HCT116 (cell line): ENCODE measurements at regions not wholly inside any gene's neighbourhood (a gene's known extent, or its start where the extent isn't known, plus 50 kb on each side); places are given as distances from the start of the nearest gene placed in this dataset.

Source experiments
- ATAC-seq: fragments of 200-7000 bp; cut with Tn5 transposase; 2 replicates; pipeline ENCODE4 v1.9.1; 2020; ENCODE audit warnings: mild to moderate bottlenecking, moderate library complexity
- BruUV-seq: library from RNA; stranded (reverse); fragments of 400-500 nt; replicated peaks from 2 replicates; lab custom pipeline; 2021; lab: Mats Ljungman, UMichigan
- CTCF ChIA-PET: fragments of 300-600 bp; sonication (Branson Sonifier 250); formaldehyde crosslinking; loops from one replicate; lab custom pipeline; 2021; ENCODE audit warnings: antibody characterized with exemption; lab: Charles Lee
- POLR2A ChIA-PET: fragments of 300-600, 350-600 bp; sonication (Branson Sonifier 250); formaldehyde crosslinking; loops from one replicate; lab custom pipeline; 2021; ENCODE audit warnings: antibody characterized with exemption; lab: Charles Lee
- RAD21 ChIA-PET, 2 experiments: fragments of 300-600 bp; sonication (Branson Sonifier 250); formaldehyde crosslinking; loops; one replicate each; lab custom pipeline; 2023; ENCODE audit warnings: low total read pairs in 2 of 2; ENCODE audit not compliant: uncharacterized antibody in 2 of 2, unreplicated experiment in 2 of 2, low non-redundant PET in 1 of 2; lab: Charles Lee
- DNase-seq: peaks from one replicate; pipeline ENCODE4 v3.0.0-alpha.2; 2010; ENCODE audit warnings: low read depth, low spot score
- H2AFZ ChIP-seq: fragments of 200-600 bp; shearing (Covaris generic), sonication (generic); 2 replicates; pipeline ENCODE4 v1.6.1; 2017; ENCODE audit warnings: low read depth, mixed run types, mixed read lengths, antibody characterized with exemption, low read length; ENCODE audit not compliant: poor library complexity, severe bottlenecking
- H3K27ac ChIP-seq: 2 replicates; pipeline ENCODE4 v1.5.1; 2012; ENCODE audit warnings: low read depth, low read length
- H3K27me3 ChIP-seq: fragments of 200-600 bp; sonication (generic); 2 replicates; pipeline ENCODE4 v1.6.1; 2016; ENCODE audit warnings: mixed run types, low read length, mixed read lengths; ENCODE audit not compliant: insufficient read depth
- H3K36me3 ChIP-seq, 2 experiments: fragments of 200-500 bp in 1 of 2; fragments of 200-600 bp in 1 of 2; sonication (Bioruptor generic) in 1 of 2; sonication (generic) in 1 of 2; 2 replicates each; pipeline versions ENCODE4 v1.5.1 to v1.6.1; 2014 to 2016; ENCODE audit warnings: low read length in 2 of 2, inconsistent platforms in 1 of 2, mixed read lengths in 1 of 2, mixed run types in 1 of 2; ENCODE audit not compliant: insufficient read depth in 2 of 2, control insufficient read depth in 1 of 2
- H3K4me1 ChIP-seq, 2 experiments: fragments of 200-600 bp in 1 of 2; sonication (generic) in 1 of 2; 2 replicates each; pipeline versions ENCODE4 v1.5.1 to v1.6.1; 2012 to 2017; ENCODE audit warnings: low read length in 2 of 2, inconsistent platforms in 1 of 2, mild to moderate bottlenecking in 1 of 2, mixed read lengths in 1 of 2, mixed run types in 1 of 2, moderate library complexity in 1 of 2; ENCODE audit not compliant: insufficient read depth in 2 of 2, control insufficient read depth in 1 of 2
- H3K4me2 ChIP-seq: fragments of 200-600 bp; sonication (generic); 2 replicates; pipeline ENCODE4 v1.6.1; 2017; ENCODE audit warnings: mixed run types, low read length, mixed read lengths
- H3K4me3 ChIP-seq, 2 experiments: fragments of 200-600 bp in 1 of 2; sonication (generic) in 1 of 2; replicated peaks in 1 of 2; 2 replicates each; pipeline ENCODE4 v1.5.1; 2011 to 2016; ENCODE audit warnings: low read length in 2 of 2, control low read depth in 1 of 2, low read depth in 1 of 2, mild to moderate bottlenecking in 1 of 2, mixed read lengths in 1 of 2, mixed run types in 1 of 2
- H3K79me2 ChIP-seq: fragments of 200-600 bp; sonication (generic); 2 replicates; pipeline ENCODE4 v1.6.1; 2017; ENCODE audit warnings: mild to moderate bottlenecking, mixed run types, low read length, moderate library complexity, mixed read lengths; ENCODE audit not compliant: insufficient read depth
- H3K9ac ChIP-seq: fragments of 200-600 bp; sonication (generic); 2 replicates; pipeline ENCODE4 v1.6.1; 2016; ENCODE audit warnings: low read length, mixed read lengths
- H3K9me2 ChIP-seq: fragments of 200-600 bp; sonication (generic), shearing (Covaris generic); 2 replicates; pipeline ENCODE4 v1.6.1; 2017; ENCODE audit warnings: mixed run types, mild to moderate bottlenecking, moderate library complexity; ENCODE audit not compliant: insufficient read depth
- H3K9me3 ChIP-seq, 2 experiments: fragments of 200-500 bp in 1 of 2; fragments of 200-600 bp in 1 of 2; sonication (Bioruptor generic) in 1 of 2; sonication (generic) in 1 of 2; 2 replicates each; pipeline ENCODE4 v1.6.1; 2014 to 2017; ENCODE audit warnings: low read length in 2 of 2, mixed read lengths in 2 of 2, inconsistent platforms in 1 of 2, low read depth in 1 of 2, mild to moderate bottlenecking in 1 of 2, mixed run types in 1 of 2, moderate library complexity in 1 of 2; ENCODE audit not compliant: control insufficient read depth in 1 of 2, insufficient read depth in 1 of 2
- H4K20me1 ChIP-seq: fragments of 200-600 bp; sonication (generic), shearing (Covaris generic); 2 replicates; pipeline ENCODE4 v1.6.1; 2017; ENCODE audit warnings: mixed run types, mild to moderate bottlenecking, moderate library complexity; ENCODE audit not compliant: insufficient read depth
- CBX3 ChIP-seq: IDR thresholded peaks from 2 replicates; pipeline ENCODE4 v1.6.1; 2012; ENCODE audit warnings: low read depth
- CEBPB ChIP-seq: IDR thresholded peaks from 2 replicates; pipeline ENCODE4 v1.6.1; 2012; ENCODE audit warnings: low read depth
- EGR1 ChIP-seq: IDR thresholded peaks from 2 replicates; pipeline ENCODE4 v1.6.1; 2012; ENCODE audit warnings: low read depth
- EZH2 ChIP-seq: fragments of 200-600 bp; sonication (generic); IDR thresholded peaks from 2 replicates; pipeline ENCODE4 v1.6.1; 2017; ENCODE audit warnings: antibody characterized with exemption, mixed run types
- FOSL1 ChIP-seq: IDR thresholded peaks from 2 replicates; pipeline ENCODE4 v1.6.1; 2012; ENCODE audit warnings: low read depth
- MAX ChIP-seq: IDR thresholded peaks from 2 replicates; pipeline ENCODE4 v1.6.1; 2012
- POLR2A ChIP-seq: IDR thresholded peaks from 2 replicates; pipeline ENCODE4 v1.7.0; 2011; ENCODE audit warnings: borderline replicate concordance; ENCODE audit not compliant: insufficient read depth, insufficient read length; ENCODE audit errors: extremely low read depth
- POLR2AphosphoS5 ChIP-seq: IDR thresholded peaks from 2 replicates; pipeline ENCODE4 v1.6.1; 2011; ENCODE audit warnings: mild to moderate bottlenecking, low read depth, low read length, moderate library complexity
- RAD21 ChIP-seq: IDR thresholded peaks from 2 replicates; pipeline ENCODE4 v1.6.1; 2012; ENCODE audit warnings: low read depth, mild to moderate bottlenecking
- SIN3A ChIP-seq: IDR thresholded peaks from 2 replicates; pipeline ENCODE4 v1.6.1; 2012; ENCODE audit warnings: low read depth
- TCF7L2 ChIP-seq: IDR thresholded peaks from 2 replicates; pipeline ENCODE4 v1.7.0; 2011; ENCODE audit warnings: borderline replicate concordance, inconsistent platforms; ENCODE audit not compliant: insufficient read depth, insufficient read length; ENCODE audit errors: extremely low read depth
- YY1 ChIP-seq: IDR thresholded peaks from 2 replicates; pipeline ENCODE4 v1.6.1; 2011; ENCODE audit warnings: low read length, low read depth, moderate library complexity, mild to moderate bottlenecking; ENCODE audit not compliant: insufficient replicate concordance; ENCODE audit errors: extremely low read depth
- ZBTB33 ChIP-seq: IDR thresholded peaks from 2 replicates; pipeline ENCODE4 v1.6.1; 2011; ENCODE audit warnings: mild to moderate bottlenecking, low read length, moderate library complexity; ENCODE audit not compliant: insufficient replicate concordance; ENCODE audit errors: extremely low read depth
- intact Hi-C: fragments of 100-400 bp; cut with micrococcal nuclease; formaldehyde crosslinking; loops from 2 replicates; pipeline ENCODE4 v1.10.0; 2022

GRCh38 chr16:87080571-87081167 lies 236.5 kb downstream of the C16orf95 start:
- ChIA-PET CTCF (interaction anchor here (1.0 to 6.9 kb wide), 2 partner anchors 18 kb away, joined by 4 to 56 read pairs; no protein-coding TSS in a partner anchor), RAD21 (no interaction called here), POLR2A (interaction anchor here (0.6 kb wide), 1 partner anchor 22 kb away, joined by 3 read pairs; no protein-coding TSS in a partner anchor)
- H3K27me3 ChIP-seq, result no peaks in the 10 kb centered on the region
- DNase-seq (peak; percentile 10), ATAC-seq (no peak)
- H4K20me1 ChIP-seq, result no peaks in the 10 kb centered on the region
- no peak overlapping the region for H3K9ac ChIP-seq
- H3K4me2 ChIP-seq, result no peak overlapping the region
- H3K27ac ChIP-seq, result no peak overlapping the region
- H3K36me3 ChIP-seq, result no peaks in the 10 kb centered on the region
- H3K4me1 ChIP-seq, result peaks cover 7 to 14% of the 10 kb centered on the region in 2 experiments; a peak in 3 of 4 replicates
- H3K9me2 ChIP-seq, result no peaks in the 10 kb centered on the region
- TF ChIP-seq EGR1, result no peak
- TF ChIP-seq RAD21, result 0 out of 2 replicates have a peak, but pooled peaks have one; percentile 25
- peak; percentile 91 for TF ChIP-seq CBX3
- intact Hi-C loops, result no loop called here
- BruUV-seq, result no TSS peak
- no peak overlapping the region for H3K4me3 ChIP-seq
- H2AFZ ChIP-seq, result no peak overlapping the region
- no peaks in the 10 kb centered on the region for H3K79me2 ChIP-seq
- peaks cover 22 to 25% of the 10 kb centered on the region in 2 experiments for H3K9me3 ChIP-seq

- Histone ChIP-seq H3K27me3 (no peaks in the 10 kb centered on the region), H3K79me2 (no peaks in the 10 kb centered on the region), H3K36me3 (no peaks in the 10 kb centered on the region), H3K9ac (no peak overlapping the region), H3K27ac (no peak overlapping the region), H3K4me1 (no peaks in the 10 kb centered on the region), H3K9me3 (peaks cover 12 to 13% of the 10 kb centered on the region in 2 experiments; a peak in 3 of 4 replicates), H4K20me1 (no peaks in the 10 kb centered on the region), H3K9me2 (no peaks in the 10 kb centered on the region), H2AFZ (no peak overlapping the region), H3K4me2 (no peak overlapping the region), H3K4me3 (no peak overlapping the region)
- no TSS peak for BruUV-seq
- no peak for TF ChIP-seq YY1
- TF ChIP-seq SIN3A, result no peak
- TF ChIP-seq TCF7L2, result no peak
- TF ChIP-seq EZH2, result no peak
- TF ChIP-seq POLR2A, result no peak
- no peak for TF ChIP-seq POLR2AphosphoS5
- TF ChIP-seq ZBTB33, result no peak
- no peak for TF ChIP-seq MAX
- TF ChIP-seq CEBPB, result no peak
- no peak for TF ChIP-seq FOSL1
- CTCF ChIA-PET, result interaction anchor here (1.0 kb wide), 1 partner anchor 8 kb away, joined by 3 read pairs; no protein-coding TSS in a partner anchor
- DNase-seq (no peak), ATAC-seq (no peak)
- RAD21 ChIA-PET, result no interaction called here
- POLR2A ChIA-PET, result no interaction called here
- intact Hi-C loops, result no loop called here
These were observed 231.8 kb downstream of the C16orf95 start for GRCh38 chr16:87085441-87085840.
